ENCODE measurements at regions not wholly inside any gene's neighbourhood (a gene's known extent, or its start where the extent isn't known, plus 50 kb on each side); places are given as distances from the start of the nearest gene placed in this dataset.
"Not testable (repeated sequence)": the region's sequence is repeated elsewhere in the genome, so short reads cannot be mapped to it uniquely, and the experiment has no call there.

- Mint-ChIP-seq H3K9me3 (peaks cover 0 to 9% (median 4%) of the 10 kb centered on the region in 6 donors), H3K4me3 (no peak overlapping the region), H3K27me3 (ENCODE audit: low read depth in 3 of 3) (peaks cover 4 to 11% (median 4%) of the 10 kb centered on the region in 3 donors), H3K4me1 (no peaks in the 10 kb centered on the region), H3K27ac (no peak overlapping the region), H3K36me3 (peaks cover 0 to 10% (median 5%) of the 10 kb centered on the region in 3 donors)
- DNase-seq, result no peak
Measured at GRCh38 chrX:42229533-42229932, 306.2 kb upstream of the CASK start.

- H3K4me3 Mint-ChIP-seq, result no peak overlapping the region
- no peaks in the 10 kb centered on the region for H3K36me3 Mint-ChIP-seq
- H3K27ac Mint-ChIP-seq, result no peak overlapping the region
- DNase-seq, result no peak
- H3K9me3 Mint-ChIP-seq, result no peaks in the 10 kb centered on the region
- H3K4me1 Mint-ChIP-seq, result no peaks in the 10 kb centered on the region
- peaks cover 2 to 7% (median 4%) of the 10 kb centered on the region in 3 donors for H3K27me3 Mint-ChIP-seq (ENCODE audit: low read depth in 3 of 3)
Measured at GRCh38 chrX:42220666-42221065, 297.3 kb upstream of the CASK start.

GRCh38 chrX:42220083-42220482, 296.7 kb upstream of the CASK start:
- DNase-seq, result no peak
- Mint-ChIP-seq H3K4me3 (no peak overlapping the region), H3K27ac (no peak overlapping the region), H3K4me1 (no peaks in the 10 kb centered on the region), H3K36me3 (no peaks in the 10 kb centered on the region), H3K9me3 (no peaks in the 10 kb centered on the region), H3K27me3 (ENCODE audit: low read depth in 3 of 3) (peaks cover 2 to 7% (median 4%) of the 10 kb centered on the region in 3 donors)

GRCh38 chrX:42219231-42219630, 295.9 kb upstream of the CASK start:
- Mint-ChIP-seq H3K27me3 (ENCODE audit: low read depth in 3 of 3) (peaks cover 2% of the 10 kb centered on the region in 3 donors), H3K4me3 (no peak overlapping the region), H3K9me3 (no peaks in the 10 kb centered on the region), H3K4me1 (no peaks in the 10 kb centered on the region), H3K27ac (no peak overlapping the region), H3K36me3 (no peaks in the 10 kb centered on the region)
- DNase-seq, result no peak

- Mint-ChIP-seq H3K27ac (no peak overlapping the region), H3K4me3 (no peak overlapping the region), H3K27me3 (ENCODE audit: low read depth in 3 of 3) (peaks cover 2 to 5% (median 3%) of the 10 kb centered on the region in 3 donors), H3K9me3 (peaks cover 0 to 5% (median 0%) of the 10 kb centered on the region in 6 donors), H3K4me1 (no peaks in the 10 kb centered on the region), H3K36me3 (no peaks in the 10 kb centered on the region)
- no peak for DNase-seq
Measured at GRCh38 chrX:42195506-42195905, 272.2 kb upstream of the CASK start.

GRCh38 chrX:42189576-42189975, 266.2 kb upstream of the CASK start:
- Mint-ChIP-seq H3K27me3 (ENCODE audit: low read depth in 3 of 3) (peaks cover 2 to 5% (median 3%) of the 10 kb centered on the region in 3 donors), H3K9me3 (peaks cover 0 to 3% (median 0%) of the 10 kb centered on the region in 6 donors), H3K36me3 (no peaks in the 10 kb centered on the region), H3K27ac (no peak overlapping the region), H3K4me1 (no peaks in the 10 kb centered on the region), H3K4me3 (no peak overlapping the region)
- DNase-seq, result no peak

GRCh38 chrX:42188730-42189129, 265.4 kb upstream of the CASK start:
- H3K9me3 Mint-ChIP-seq, result peaks cover 0 to 3% (median 0%) of the 10 kb centered on the region in 6 donors
- no peak overlapping the region for H3K27ac Mint-ChIP-seq
- H3K36me3 Mint-ChIP-seq, result no peaks in the 10 kb centered on the region
- H3K4me1 Mint-ChIP-seq, result no peaks in the 10 kb centered on the region
- no peak for DNase-seq
- peaks cover 2 to 5% (median 3%) of the 10 kb centered on the region in 3 donors for H3K27me3 Mint-ChIP-seq (ENCODE audit: low read depth in 3 of 3)
- no peak overlapping the region for H3K4me3 Mint-ChIP-seq

GRCh38 chrX:42176789-42177188, 253.4 kb upstream of the CASK start:
- H3K9me3 Mint-ChIP-seq, result no peaks in the 10 kb centered on the region
- no peak for DNase-seq
- no peaks in the 10 kb centered on the region for H3K36me3 Mint-ChIP-seq
- H3K4me3 Mint-ChIP-seq, result no peak overlapping the region
- no peaks in the 10 kb centered on the region for H3K4me1 Mint-ChIP-seq
- no peak overlapping the region for H3K27ac Mint-ChIP-seq
- H3K27me3 Mint-ChIP-seq (ENCODE audit: low read depth in 3 of 3), result peaks cover 0 to 19% (median 2%) of the 10 kb centered on the region in 3 donors

- no peak for DNase-seq
- no peak overlapping the region for H3K4me3 Mint-ChIP-seq
Measured at GRCh38 chrX:42175843-42176242, 252.5 kb upstream of the CASK start.

GRCh38 chrX:42157923-42158322, 234.6 kb upstream of the CASK start:
- H3K4me3 Mint-ChIP-seq; H3K27ac Mint-ChIP-seq; DNase-seq; H3K27me3 Mint-ChIP-seq (ENCODE audit: low read depth in 3 of 3); H3K36me3 Mint-ChIP-seq; H3K4me1 Mint-ChIP-seq: not testable (repeated sequence)
- H3K9me3 Mint-ChIP-seq, result peaks cover 0 to 20% (median 11%) of the 10 kb centered on the region in 6 donors

More at GRCh38 chrX:42175843-42176242, 252.5 kb upstream of the CASK start:
- Mint-ChIP-seq H3K36me3 (no peaks in the 10 kb centered on the region), H3K9me3 (no peaks in the 10 kb centered on the region), H3K27ac (no peak overlapping the region), H3K27me3 (ENCODE audit: low read depth in 3 of 3) (peaks cover 0 to 19% (median 2%) of the 10 kb centered on the region in 3 donors), H3K4me1 (no peaks in the 10 kb centered on the region)

GRCh38 chrX:42151808-42152207, 228.5 kb upstream of the CASK start:
- Mint-ChIP-seq H3K27ac (no peak overlapping the region), H3K4me1 (no peaks in the 10 kb centered on the region)

GRCh38 chrX:42149765-42150164, 226.4 kb upstream of the CASK start:
- Mint-ChIP-seq H3K9me3 (no peaks in the 10 kb centered on the region), H3K27ac (no peak overlapping the region), H3K27me3 (ENCODE audit: low read depth in 3 of 3) (peaks cover 0 to 5% (median 1%) of the 10 kb centered on the region in 3 donors), H3K36me3 (no peaks in the 10 kb centered on the region), H3K4me1 (no peaks in the 10 kb centered on the region), H3K4me3 (no peak overlapping the region)
- no peak for DNase-seq

More at GRCh38 chrX:42151808-42152207, 228.5 kb upstream of the CASK start:
- peaks cover 0 to 1% (median 0%) of the 10 kb centered on the region in 6 donors for H3K9me3 Mint-ChIP-seq
- no peak for DNase-seq
- H3K36me3 Mint-ChIP-seq, result no peaks in the 10 kb centered on the region
- H3K27me3 Mint-ChIP-seq (ENCODE audit: low read depth in 3 of 3), result peaks cover 0 to 4% (median 3%) of the 10 kb centered on the region in 3 donors
- no peak overlapping the region for H3K4me3 Mint-ChIP-seq

- Mint-ChIP-seq H3K4me3 (no peak overlapping the region), H3K27ac (no peak overlapping the region), H3K27me3 (ENCODE audit: low read depth in 3 of 3) (peaks cover 0 to 5% (median 0%) of the 10 kb centered on the region in 3 donors), H3K9me3 (no peaks in the 10 kb centered on the region), H3K36me3 (no peaks in the 10 kb centered on the region), H3K4me1 (no peaks in the 10 kb centered on the region)
- no peak for DNase-seq
Measured at GRCh38 chrX:42149281-42149680, 225.9 kb upstream of the CASK start.

- H3K9me3 Mint-ChIP-seq, result peaks cover 0 to 8% (median 5%) of the 10 kb centered on the region in 6 donors
- H3K27me3 Mint-ChIP-seq (ENCODE audit: low read depth in 3 of 3), result peaks cover 0 to 4% (median 4%) of the 10 kb centered on the region in 3 donors
- no peak for DNase-seq
- no peaks in the 10 kb centered on the region for H3K4me1 Mint-ChIP-seq
- no peaks in the 10 kb centered on the region for H3K36me3 Mint-ChIP-seq
- H3K4me3 Mint-ChIP-seq, result no peak overlapping the region
- no peak overlapping the region for H3K27ac Mint-ChIP-seq
Measured at GRCh38 chrX:42143866-42144592, 220.7 kb upstream of the CASK start.

GRCh38 chrX:42140320-42140719, 217.0 kb upstream of the CASK start:
- Mint-ChIP-seq H3K4me3 (no peak overlapping the region), H3K4me1 (no peaks in the 10 kb centered on the region), H3K27ac (no peak overlapping the region), H3K27me3 (ENCODE audit: low read depth in 3 of 3) (peaks cover 0 to 4% (median 2%) of the 10 kb centered on the region in 3 donors), H3K36me3 (no peaks in the 10 kb centered on the region), H3K9me3 (peaks cover 0 to 10% (median 5%) of the 10 kb centered on the region in 6 donors)
- DNase-seq, result no peak

All from immature natural killer cell (primary cell).